WTC11 (cell line): ENCODE measurements at regions not wholly inside any gene's neighbourhood (a gene's known extent, or its start where the extent isn't known, plus 50 kb on each side); places are given as distances from the start of the nearest gene placed in this dataset.

Experiments
- CBFB ChIP-seq: sonication (generic); formaldehyde crosslinking; IDR thresholded peaks from 2 replicates; pipeline ENCODE4 v1.8.1; 2022; ENCODE audit warnings: mild to moderate bottlenecking, low read depth, missing genetic modification reagents
- CTCF ChIP-seq: fragments of 200-600 bp; IDR thresholded peaks from 2 replicates; pipeline ENCODE4 v1.8.0; 2022; ENCODE audit warnings: antibody characterized with exemption
- FOXK1 ChIP-seq: sonication (generic); formaldehyde crosslinking; IDR thresholded peaks from 2 replicates; pipeline ENCODE4 v1.8.0; 2022; ENCODE audit warnings: mild to moderate bottlenecking, moderate library complexity, missing genetic modification reagents
- NR1H2 ChIP-seq: sonication (generic); formaldehyde crosslinking; IDR thresholded peaks from 2 replicates; pipeline ENCODE4 v1.9.0; 2021; ENCODE audit warnings: mild to moderate bottlenecking, moderate library complexity, missing genetic modification reagents
- ZNF263 ChIP-seq: sonication (generic); formaldehyde crosslinking; IDR thresholded peaks from 2 replicates; pipeline ENCODE4 v1.8.1; 2022; ENCODE audit warnings: low read depth, mild to moderate bottlenecking, moderate library complexity, missing genetic modification reagents
- ZNF425 ChIP-seq: fragments of 250-450 bp; sonication (Bioruptor Pico); conservative IDR thresholded peaks from 2 replicates; pipeline ENCODE4 v1.9.0; 2021; ENCODE audit warnings: mild to moderate bottlenecking

- TF ChIP-seq CTCF (no peak), ZNF263 (no peak), NR1H2 (no peak), CBFB (CRISPR knock-in tag) (no peak), FOXK1 (CRISPR knock-in tag) (no peak), ZNF425 (CRISPR knock-in tag) (no peak)
Measured at GRCh38 chr14:105914738-105915385, 388.5 kb downstream of the TMEM121 start.
